Keratinocyte (primary cell): ENCODE measurements at regions not wholly inside any gene's neighbourhood (a gene's known extent, or its start where the extent isn't known, plus 50 kb on each side); places are given as distances from the start of the nearest gene placed in this dataset.

Source experiments
- DNase-seq: peaks from one replicate; pipeline ENCODE4 v3.0.0-alpha.2; 2011; ENCODE audit warnings: low read depth, missing footprints, low spot score
- FAIRE-seq: peaks from 2 replicates; lab custom pipeline; 2011; peaks lifted over from hg19 to GRCh38; lab: Jason Lieb, UNC
- H2AFZ ChIP-seq: 2 replicates; pipeline ENCODE4 v1.6.0; 2012; ENCODE audit warnings: low read length, control low read depth, inconsistent platforms; ENCODE audit not compliant: control insufficient read depth
- H3K27ac ChIP-seq: 2 replicates; pipeline ENCODE4 v1.5.1; 2011; ENCODE audit warnings: low read length; ENCODE audit not compliant: control insufficient read depth, insufficient read depth
- H3K27me3 ChIP-seq: 3 replicates; pipeline ENCODE4 v1.6.0; 2011; ENCODE audit warnings: low read length; ENCODE audit not compliant: control insufficient read depth, insufficient read depth; ENCODE audit errors: extremely low read depth
- H3K36me3 ChIP-seq, 2 experiments: 2 replicates in 1 of 2; 3 replicates in 1 of 2; pipeline ENCODE4 v1.5.1; 2011; ENCODE audit warnings: low read length in 2 of 2, mild to moderate bottlenecking in 1 of 2; ENCODE audit not compliant: control insufficient read depth in 2 of 2, insufficient read depth in 2 of 2; ENCODE audit errors: extremely low read depth in 1 of 2
- H3K4me1 ChIP-seq: 3 replicates; pipeline ENCODE4 v1.5.1; 2011; ENCODE audit warnings: low read length; ENCODE audit not compliant: control insufficient read depth, insufficient read depth; ENCODE audit errors: extremely low read depth
- H3K4me2 ChIP-seq: 3 replicates; pipeline ENCODE4 v1.6.0; 2011; ENCODE audit warnings: low read depth, low read length; ENCODE audit not compliant: control insufficient read depth, insufficient read depth; ENCODE audit errors: extremely low read depth
- H3K4me3 ChIP-seq, 3 experiments: fragments of 200-600 bp in 1 of 3; sonication (generic) in 1 of 3; 2 replicates in 2 of 3; 3 replicates in 1 of 3; pipeline ENCODE4 v1.5.1; 2011 to 2016; ENCODE audit warnings: low read length in 3 of 3, mild to moderate bottlenecking in 3 of 3, control low read depth in 2 of 3, inconsistent platforms in 1 of 3, low read depth in 1 of 3, mixed read lengths in 1 of 3, mixed run types in 1 of 3, moderate library complexity in 1 of 3; ENCODE audit not compliant: control insufficient read depth in 2 of 3, insufficient read depth in 2 of 3; ENCODE audit errors: extremely low read depth in 1 of 3
- H3K79me2 ChIP-seq: 2 replicates; pipeline ENCODE4 v1.6.0; 2012; ENCODE audit warnings: low read length; ENCODE audit not compliant: control insufficient read depth, insufficient read depth
- H3K9ac ChIP-seq: 3 replicates; pipeline ENCODE4 v1.6.0; 2011; ENCODE audit warnings: low read length; ENCODE audit not compliant: control insufficient read depth, insufficient read depth; ENCODE audit errors: extremely low read depth
- H3K9me1 ChIP-seq: 3 replicates; pipeline ENCODE4 v1.6.0; 2011; ENCODE audit warnings: low read length; ENCODE audit not compliant: control insufficient read depth, insufficient read depth; ENCODE audit errors: extremely low read depth
- H3K9me3 ChIP-seq: 2 replicates; pipeline ENCODE4 v1.5.1; 2012; ENCODE audit warnings: low read depth, low read length; ENCODE audit not compliant: control insufficient read depth
- H4K20me1 ChIP-seq: 3 replicates; pipeline ENCODE4 v1.6.0; 2011; ENCODE audit warnings: low read length; ENCODE audit not compliant: control insufficient read depth, insufficient read depth; ENCODE audit errors: extremely low read depth
- CTCF ChIP-seq, 3 experiments: IDR thresholded peaks in 1 of 3; conservative IDR thresholded peaks in 1 of 3; optimal IDR thresholded peaks in 1 of 3; 2 replicates in 2 of 3; 3 replicates in 1 of 3; pipeline versions ENCODE3 to v1.5.1; 2011; ENCODE audit warnings: low read length in 3 of 3, mild to moderate bottlenecking in 3 of 3, moderate library complexity in 2 of 3, control low read depth in 1 of 3, inconsistent platforms in 1 of 3; ENCODE audit not compliant: insufficient read depth in 2 of 3; ENCODE audit errors: extremely low read depth in 1 of 3
- EZH2 ChIP-seq: IDR thresholded peaks from one replicate; pipeline ENCODE4 v1.6.1; 2012; ENCODE audit warnings: inconsistent platforms, mild to moderate bottlenecking, low read length, moderate library complexity
- dilution Hi-C: fragments of 300-500 bp; cut with MboI; formaldehyde crosslinking; loops from one replicate; pipeline ENCODE4 v1.7.0; 2020; ENCODE audit warnings: low sequenced_read_pairs; ENCODE audit not compliant: extremely low pct_ligation_motif_present

DNA sequence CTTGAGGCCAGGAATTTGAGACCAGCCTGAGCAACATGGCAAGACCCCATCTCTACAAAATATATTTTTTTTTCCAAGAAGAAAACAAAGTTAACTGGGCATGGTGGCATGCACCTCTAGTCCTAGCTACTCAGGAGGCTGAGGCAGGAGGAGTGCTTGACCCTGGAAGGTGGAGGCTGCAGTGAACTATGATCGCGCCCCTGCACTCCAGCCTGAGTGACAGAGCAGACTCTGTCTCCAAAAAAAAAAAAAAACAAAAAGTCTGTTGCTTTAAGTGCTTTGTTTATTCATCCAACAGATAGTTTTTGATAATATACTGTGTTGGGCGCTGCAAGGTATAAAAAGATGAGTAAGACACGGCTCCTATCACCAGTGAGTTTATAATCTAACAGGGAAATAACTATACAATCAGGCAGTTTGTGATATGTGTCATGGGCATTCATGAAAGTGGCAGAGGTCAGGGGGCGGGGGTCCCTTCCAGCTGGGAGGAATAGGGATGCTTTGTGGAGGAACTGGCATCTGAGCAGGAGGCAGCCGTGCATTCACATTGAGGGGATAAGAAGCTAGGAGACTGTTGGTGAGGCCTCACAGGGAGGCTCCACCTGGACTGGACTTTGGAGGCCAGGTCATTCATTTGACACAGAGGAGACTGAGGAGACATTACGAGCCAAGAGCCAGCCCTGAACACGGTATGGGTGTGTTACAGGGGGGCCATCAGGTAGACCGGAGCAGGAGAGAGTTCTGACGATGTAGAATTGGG lies 67.3 kb upstream of the ERRFI1 start:
- Histone ChIP-seq H3K9me3 (no peaks in the 10 kb centered on the region), H4K20me1 (no peaks in the 10 kb centered on the region), H3K4me3 (no peak overlapping the region), H2AFZ (no peak overlapping the region), H3K4me1 (peaks cover 81% of the 10 kb centered on the region), H3K36me3 (no peaks in the 10 kb centered on the region), H3K4me2 (no peak overlapping the region), H3K9ac (no peak overlapping the region), H3K9me1 (no peaks in the 10 kb centered on the region), H3K27ac (no peak overlapping the region), H3K79me2 (no peaks in the 10 kb centered on the region), H3K27me3 (no peaks in the 10 kb centered on the region)
- FAIRE-seq (no peak), DNase-seq (no peak)
- dilution Hi-C loops: no loop called here
- no peak for TF ChIP-seq CTCF (optimal IDR thresholded peaks at IDR 0.05 in 1 of 3, IDR thresholded peaks at IDR 0.05 in 1 of 3, conservative IDR thresholded peaks at IDR 0.05 in 1 of 3; ENCODE audit: extremely low read depth in 1 of 3, insufficient read depth in 2 of 3, low read length in 3 of 3)
- no peak for TF ChIP-seq EZH2

- Histone ChIP-seq H3K9me3 (no peaks in the 10 kb centered on the region), H3K79me2 (no peaks in the 10 kb centered on the region), H2AFZ (no peak overlapping the region), H3K4me2 (no peak overlapping the region), H3K4me1 (peaks cover 74% of the 10 kb centered on the region), H3K27ac (no peak overlapping the region), H3K36me3 (no peaks in the 10 kb centered on the region), H3K9ac (no peak overlapping the region), H3K27me3 (no peaks in the 10 kb centered on the region), H4K20me1 (no peaks in the 10 kb centered on the region), H3K9me1 (no peaks in the 10 kb centered on the region), H3K4me3 (no peak overlapping the region)
- dilution Hi-C loops: no loop called here
- DNase-seq (no peak), FAIRE-seq (no peak)
- no peak for TF ChIP-seq EZH2
- no peak for TF ChIP-seq CTCF (optimal IDR thresholded peaks at IDR 0.05 in 1 of 3, IDR thresholded peaks at IDR 0.05 in 1 of 3, conservative IDR thresholded peaks at IDR 0.05 in 1 of 3; ENCODE audit: extremely low read depth in 1 of 3, insufficient read depth in 2 of 3, low read length in 3 of 3)
Observed at GRCh38 chr1:8092657-8093056, 66.5 kb upstream of the ERRFI1 start.
